GM12801 (cell line): ENCODE measurements at regions not wholly inside any gene's neighbourhood (a gene's known extent, or its start where the extent isn't known, plus 50 kb on each side); places are given as distances from the start of the nearest gene placed in this dataset.

Experiments used
- TF ChIP-seq, protein P1 (sequence below): IDR thresholded peaks from one replicate; pipeline ENCODE4 v1.5.1; 2011; ENCODE audit warnings: control low read depth; ENCODE audit not compliant: insufficient read length; ENCODE audit errors: extremely low read depth

DNA sequence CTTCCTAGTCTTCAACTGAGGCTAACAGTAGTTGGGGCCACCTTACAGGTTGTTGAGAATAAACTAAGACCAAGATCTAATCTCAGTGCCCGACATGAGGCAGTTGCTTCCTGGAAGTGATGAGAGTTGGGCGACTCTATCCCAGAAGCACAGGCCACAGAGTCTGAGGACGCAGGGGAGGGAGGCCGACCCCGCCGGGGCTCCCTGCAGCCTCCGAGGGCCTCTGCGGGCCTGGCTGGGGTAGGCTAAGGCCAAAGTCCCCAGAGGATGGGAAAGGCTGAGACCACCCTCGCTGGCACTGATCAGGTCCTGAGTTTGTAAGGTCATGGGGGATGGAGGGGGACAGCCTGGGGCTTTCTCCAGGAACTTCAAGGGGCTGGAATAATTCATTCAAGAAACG, 74.0 kb downstream of the ENGASE start:
- TF ChIP-seq, protein P1, sequence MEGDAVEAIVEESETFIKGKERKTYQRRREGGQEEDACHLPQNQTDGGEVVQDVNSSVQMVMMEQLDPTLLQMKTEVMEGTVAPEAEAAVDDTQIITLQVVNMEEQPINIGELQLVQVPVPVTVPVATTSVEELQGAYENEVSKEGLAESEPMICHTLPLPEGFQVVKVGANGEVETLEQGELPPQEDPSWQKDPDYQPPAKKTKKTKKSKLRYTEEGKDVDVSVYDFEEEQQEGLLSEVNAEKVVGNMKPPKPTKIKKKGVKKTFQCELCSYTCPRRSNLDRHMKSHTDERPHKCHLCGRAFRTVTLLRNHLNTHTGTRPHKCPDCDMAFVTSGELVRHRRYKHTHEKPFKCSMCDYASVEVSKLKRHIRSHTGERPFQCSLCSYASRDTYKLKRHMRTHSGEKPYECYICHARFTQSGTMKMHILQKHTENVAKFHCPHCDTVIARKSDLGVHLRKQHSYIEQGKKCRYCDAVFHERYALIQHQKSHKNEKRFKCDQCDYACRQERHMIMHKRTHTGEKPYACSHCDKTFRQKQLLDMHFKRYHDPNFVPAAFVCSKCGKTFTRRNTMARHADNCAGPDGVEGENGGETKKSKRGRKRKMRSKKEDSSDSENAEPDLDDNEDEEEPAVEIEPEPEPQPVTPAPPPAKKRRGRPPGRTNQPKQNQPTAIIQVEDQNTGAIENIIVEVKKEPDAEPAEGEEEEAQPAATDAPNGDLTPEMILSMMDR = no peak

DNA sequence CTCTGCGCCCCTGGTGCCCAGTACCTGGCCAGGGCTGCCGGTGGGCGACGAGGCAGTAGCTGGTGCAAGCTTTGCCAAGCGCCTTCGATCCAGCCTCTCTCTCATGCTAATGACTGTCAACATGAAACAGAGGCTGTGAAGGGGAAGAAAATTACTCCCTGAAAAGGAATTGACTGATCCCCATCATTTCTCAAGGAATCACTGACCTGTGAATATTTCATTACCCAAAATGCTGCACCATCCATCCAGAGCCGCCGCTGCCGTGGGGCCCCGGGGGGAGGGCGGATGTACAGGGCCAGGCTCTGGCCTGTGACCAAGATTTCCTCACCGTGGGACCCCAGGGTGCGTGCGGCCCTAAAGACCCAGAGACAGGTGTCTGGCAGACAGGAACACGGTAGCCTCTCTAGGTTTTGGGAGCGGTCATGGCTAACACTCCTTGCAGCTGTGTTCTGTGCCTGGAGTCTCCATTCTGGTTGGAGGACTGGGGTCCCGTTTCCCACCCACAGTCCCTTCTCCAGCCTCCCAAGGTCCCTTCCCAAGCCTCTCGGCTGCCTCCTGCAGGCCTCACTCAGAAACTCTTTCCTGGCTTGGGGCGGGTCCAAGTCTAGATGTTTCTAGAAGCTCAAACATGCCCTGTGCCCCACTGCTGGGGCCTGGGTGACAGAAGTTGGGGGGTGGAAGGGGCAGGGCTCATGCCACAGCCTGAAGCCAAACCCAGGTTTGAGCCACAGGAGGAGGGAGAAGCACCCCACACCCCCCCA, 73.3 kb downstream of the ENGASE start:
- TF ChIP-seq, protein P1 = no peak

DNA sequence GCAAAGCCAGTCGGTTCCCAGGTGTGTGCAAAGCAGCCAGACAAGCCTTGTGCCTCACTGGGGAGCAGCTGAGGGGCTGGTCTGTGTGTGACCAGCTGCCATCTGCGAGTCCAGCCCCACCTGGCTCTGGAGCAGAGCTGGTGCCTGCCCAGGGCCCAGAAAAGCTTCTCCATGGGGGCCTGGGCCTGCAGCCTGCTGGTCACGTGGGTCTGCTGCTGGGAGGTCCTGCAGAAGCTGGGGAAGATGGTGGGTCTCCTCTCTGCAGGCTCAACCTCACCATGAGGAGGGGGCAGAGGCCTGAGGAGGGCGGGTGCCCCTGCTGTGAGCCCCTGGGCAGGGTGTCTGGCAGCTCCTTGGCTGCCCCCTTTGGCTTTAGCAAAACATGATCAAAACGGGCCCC, 71.9 kb downstream of the ENGASE start:
- TF ChIP-seq, protein P1 = no peak

DNA sequence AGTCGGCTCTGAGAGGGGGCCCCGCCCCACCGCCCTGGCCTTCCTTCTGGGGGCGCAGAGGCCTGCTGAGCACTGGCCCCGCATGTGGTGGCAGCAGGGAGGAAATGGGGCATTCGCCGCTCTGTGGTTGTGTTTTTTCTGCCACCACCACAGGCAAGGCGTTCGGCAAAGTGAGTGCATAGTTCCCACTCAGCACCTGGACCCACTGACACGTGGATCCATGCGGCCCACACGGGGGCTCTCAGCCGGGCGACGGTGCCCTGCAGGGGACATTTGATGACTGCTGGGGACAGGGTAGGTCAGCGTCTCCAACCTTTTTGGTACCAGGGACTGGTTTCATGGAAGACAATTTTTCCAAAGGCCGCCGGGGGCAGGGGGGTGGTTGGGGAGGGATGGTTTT, 70.9 kb downstream of the ENGASE start:
- TF ChIP-seq, protein P1 = no peak

DNA sequence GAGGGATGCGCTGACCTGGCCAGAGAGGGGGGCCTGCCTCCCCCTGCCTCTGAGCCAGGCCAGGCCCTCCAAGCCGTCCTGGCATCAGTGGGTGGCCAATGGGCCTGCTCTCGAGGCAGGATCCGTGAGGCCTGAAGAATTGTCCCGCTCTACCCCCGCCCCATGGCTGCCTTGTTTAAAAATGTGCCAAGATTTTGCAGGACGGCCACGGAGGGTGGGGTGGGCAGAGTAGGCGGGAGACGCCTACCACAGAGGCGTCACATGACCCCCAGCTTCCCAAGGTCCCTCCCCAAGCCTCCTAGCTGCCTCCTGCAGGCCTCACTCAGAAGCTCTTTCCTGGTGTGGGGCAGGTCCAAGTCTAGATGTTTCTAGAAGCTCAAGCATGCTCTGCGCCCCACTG, 69.5 kb downstream of the ENGASE start:
- TF ChIP-seq, protein P1 = no peak

DNA sequence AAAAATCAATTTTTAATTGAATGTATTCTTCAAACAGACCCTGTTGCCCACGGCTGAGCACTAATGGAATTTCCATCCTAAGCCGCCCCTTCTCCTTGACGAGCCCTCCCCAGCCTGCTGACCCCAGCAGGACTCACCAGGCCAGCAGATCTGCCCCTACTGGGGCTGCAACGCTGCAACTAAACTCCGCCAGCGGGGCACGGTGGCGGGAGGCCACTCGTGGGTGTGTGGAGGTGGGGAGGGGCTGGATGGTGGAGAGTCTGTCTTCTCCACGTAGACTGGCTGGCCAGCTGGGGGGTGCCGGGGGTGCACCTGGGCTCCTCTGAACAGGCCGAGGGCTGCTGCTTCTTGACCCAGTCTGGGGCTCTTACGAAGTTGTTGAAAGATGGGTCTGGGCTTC, 67.8 kb downstream of the ENGASE start:
- TF ChIP-seq, protein P1 = no peak

DNA sequence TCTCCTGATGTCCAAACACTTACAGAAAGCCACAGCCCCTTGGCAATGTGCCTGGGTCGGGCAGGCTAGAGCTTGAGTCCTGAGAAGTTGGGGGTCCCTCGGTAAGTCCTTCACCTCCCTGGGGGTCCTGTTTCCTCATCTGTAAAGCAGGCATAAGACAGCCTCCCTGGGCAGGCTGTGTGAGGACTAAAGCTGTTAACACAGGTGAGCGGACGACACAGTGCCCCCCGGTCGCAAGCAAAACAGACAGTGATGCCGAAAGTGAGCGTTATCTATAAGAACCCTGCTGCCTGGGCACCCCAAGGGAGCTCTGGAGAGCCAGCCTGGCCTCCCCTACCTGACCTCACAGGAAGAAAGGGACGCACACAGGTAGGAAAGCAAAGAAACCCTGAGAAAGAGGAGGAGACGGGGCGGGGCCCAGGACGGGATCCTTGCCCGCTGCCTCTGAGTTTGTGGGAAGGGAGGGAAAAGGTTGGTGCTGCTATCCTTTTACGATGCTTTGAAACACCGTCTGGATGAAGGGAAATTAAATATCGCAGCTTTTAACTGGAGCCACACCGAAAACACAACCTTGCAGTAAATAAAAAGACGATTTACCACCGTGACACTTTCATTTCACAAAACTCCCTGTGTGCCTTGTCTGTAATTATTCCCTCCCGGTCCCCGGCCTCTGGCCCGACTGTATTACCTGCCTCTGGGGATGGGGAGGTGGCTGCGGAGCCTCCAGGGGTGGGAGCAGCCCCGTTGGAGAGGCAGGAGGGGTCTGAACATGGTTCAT, 67.1 kb downstream of the ENGASE start:
- TF ChIP-seq, protein P1 = no peak
